ENCODE measurements at regions not wholly inside any gene's neighbourhood (a gene's known extent, or its start where the extent isn't known, plus 50 kb on each side); places are given as distances from the start of the nearest gene placed in this dataset.

DNA sequence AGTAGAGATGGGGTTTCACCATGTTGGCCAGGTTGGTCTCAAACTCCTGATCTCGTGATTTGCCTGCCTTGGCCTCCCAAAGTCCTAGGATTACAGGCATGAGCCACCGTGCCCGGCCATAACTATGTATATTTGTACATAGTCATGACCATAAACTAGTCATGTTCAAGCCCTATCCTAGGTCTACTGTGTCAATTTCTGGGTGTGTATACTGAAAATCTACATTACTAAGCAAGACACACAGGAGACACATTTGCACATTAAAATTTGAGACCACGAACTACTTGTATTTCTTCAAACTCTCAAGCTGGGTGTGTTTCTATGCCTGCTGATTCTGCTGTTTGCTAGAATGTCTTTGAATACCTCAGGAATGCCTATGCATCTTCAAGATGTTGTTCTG is 451.3 kb upstream of the MCTP2 start:
- TF ChIP-seq, protein P1, sequence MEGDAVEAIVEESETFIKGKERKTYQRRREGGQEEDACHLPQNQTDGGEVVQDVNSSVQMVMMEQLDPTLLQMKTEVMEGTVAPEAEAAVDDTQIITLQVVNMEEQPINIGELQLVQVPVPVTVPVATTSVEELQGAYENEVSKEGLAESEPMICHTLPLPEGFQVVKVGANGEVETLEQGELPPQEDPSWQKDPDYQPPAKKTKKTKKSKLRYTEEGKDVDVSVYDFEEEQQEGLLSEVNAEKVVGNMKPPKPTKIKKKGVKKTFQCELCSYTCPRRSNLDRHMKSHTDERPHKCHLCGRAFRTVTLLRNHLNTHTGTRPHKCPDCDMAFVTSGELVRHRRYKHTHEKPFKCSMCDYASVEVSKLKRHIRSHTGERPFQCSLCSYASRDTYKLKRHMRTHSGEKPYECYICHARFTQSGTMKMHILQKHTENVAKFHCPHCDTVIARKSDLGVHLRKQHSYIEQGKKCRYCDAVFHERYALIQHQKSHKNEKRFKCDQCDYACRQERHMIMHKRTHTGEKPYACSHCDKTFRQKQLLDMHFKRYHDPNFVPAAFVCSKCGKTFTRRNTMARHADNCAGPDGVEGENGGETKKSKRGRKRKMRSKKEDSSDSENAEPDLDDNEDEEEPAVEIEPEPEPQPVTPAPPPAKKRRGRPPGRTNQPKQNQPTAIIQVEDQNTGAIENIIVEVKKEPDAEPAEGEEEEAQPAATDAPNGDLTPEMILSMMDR (IDR thresholded peaks at IDR 0.05), result no peak
- TF ChIP-seq POLR2A (IDR thresholded peaks at IDR 0.05), result no peak
